Kidney epithelial cell (primary cell): ENCODE measurements at regions not wholly inside any gene's neighbourhood (a gene's known extent, or its start where the extent isn't known, plus 50 kb on each side); places are given as distances from the start of the nearest gene placed in this dataset.

Source experiments
- DNase-seq: peaks from one replicate; pipeline ENCODE4 v3.0.0-alpha.2; 2010; ENCODE audit warnings: low read depth
- H3K27me3 ChIP-seq: 2 replicates; pipeline ENCODE4 v1.6.0; 2011; ENCODE audit warnings: low read length; ENCODE audit not compliant: control insufficient read depth, insufficient read depth
- H3K36me3 ChIP-seq: 2 replicates; pipeline ENCODE4 v1.5.1; 2011; ENCODE audit warnings: low read length; ENCODE audit not compliant: control insufficient read depth, insufficient read depth
- H3K4me3 ChIP-seq: 2 replicates; pipeline ENCODE4 v1.5.1; 2011; ENCODE audit warnings: low read depth, mild to moderate bottlenecking, control low read depth, low read length
- TF ChIP-seq, protein P1 (sequence below): IDR thresholded peaks from 2 replicates; pipeline ENCODE4 v1.5.1; 2011; ENCODE audit warnings: mild to moderate bottlenecking, moderate library complexity, low read length, control low read depth, inconsistent platforms; ENCODE audit not compliant: insufficient read depth, poor library complexity, severe bottlenecking

- no peaks in the 10 kb centered on the region for H3K36me3 ChIP-seq
These were observed 219.9 kb downstream of the PRDM9 start for GRCh38 chr5:23727271-23727670.

GRCh38 chr5:23730023-23730422 lies 222.6 kb downstream of the PRDM9 start:
- Histone ChIP-seq H3K27me3 (no peaks in the 10 kb centered on the region), H3K4me3 (no peak overlapping the region), H3K36me3 (no peaks in the 10 kb centered on the region)
- TF ChIP-seq, protein P1, sequence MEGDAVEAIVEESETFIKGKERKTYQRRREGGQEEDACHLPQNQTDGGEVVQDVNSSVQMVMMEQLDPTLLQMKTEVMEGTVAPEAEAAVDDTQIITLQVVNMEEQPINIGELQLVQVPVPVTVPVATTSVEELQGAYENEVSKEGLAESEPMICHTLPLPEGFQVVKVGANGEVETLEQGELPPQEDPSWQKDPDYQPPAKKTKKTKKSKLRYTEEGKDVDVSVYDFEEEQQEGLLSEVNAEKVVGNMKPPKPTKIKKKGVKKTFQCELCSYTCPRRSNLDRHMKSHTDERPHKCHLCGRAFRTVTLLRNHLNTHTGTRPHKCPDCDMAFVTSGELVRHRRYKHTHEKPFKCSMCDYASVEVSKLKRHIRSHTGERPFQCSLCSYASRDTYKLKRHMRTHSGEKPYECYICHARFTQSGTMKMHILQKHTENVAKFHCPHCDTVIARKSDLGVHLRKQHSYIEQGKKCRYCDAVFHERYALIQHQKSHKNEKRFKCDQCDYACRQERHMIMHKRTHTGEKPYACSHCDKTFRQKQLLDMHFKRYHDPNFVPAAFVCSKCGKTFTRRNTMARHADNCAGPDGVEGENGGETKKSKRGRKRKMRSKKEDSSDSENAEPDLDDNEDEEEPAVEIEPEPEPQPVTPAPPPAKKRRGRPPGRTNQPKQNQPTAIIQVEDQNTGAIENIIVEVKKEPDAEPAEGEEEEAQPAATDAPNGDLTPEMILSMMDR = no peak
- DNase-seq = no peak

More at GRCh38 chr5:23727271-23727670, 219.9 kb downstream of the PRDM9 start:
- no peak for DNase-seq
- Histone ChIP-seq H3K27me3 (no peaks in the 10 kb centered on the region), H3K4me3 (no peak overlapping the region)
- TF ChIP-seq, protein P1 = no peak

- Histone ChIP-seq H3K4me3 (no peak overlapping the region), H3K27me3 (no peaks in the 10 kb centered on the region), H3K36me3 (no peaks in the 10 kb centered on the region)
- TF ChIP-seq, protein P1 = no peak
- no peak for DNase-seq
These were observed 232.6 kb downstream of the PRDM9 start for GRCh38 chr5:23740029-23740428.

DNA sequence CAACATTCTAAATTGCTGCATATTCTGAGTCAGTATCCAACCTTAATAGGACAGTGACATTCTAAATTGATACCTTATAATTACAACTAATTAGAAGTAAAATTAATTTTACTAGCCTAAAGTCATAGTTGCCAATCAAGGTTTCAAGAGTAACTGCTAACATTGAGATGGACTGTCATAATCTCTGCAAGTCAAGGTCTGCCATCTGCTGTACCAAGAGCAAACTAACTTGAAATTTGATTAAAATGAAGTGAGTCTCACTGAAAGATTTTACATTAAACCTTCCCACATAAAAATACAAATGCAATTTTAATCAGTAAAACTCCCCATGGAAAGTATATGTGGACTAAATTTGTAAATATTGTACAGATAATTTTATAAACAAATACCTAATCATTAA lies 235.3 kb downstream of the PRDM9 start:
- DNase-seq = no peak
- no peak overlapping the region for H3K4me3 ChIP-seq

DNA sequence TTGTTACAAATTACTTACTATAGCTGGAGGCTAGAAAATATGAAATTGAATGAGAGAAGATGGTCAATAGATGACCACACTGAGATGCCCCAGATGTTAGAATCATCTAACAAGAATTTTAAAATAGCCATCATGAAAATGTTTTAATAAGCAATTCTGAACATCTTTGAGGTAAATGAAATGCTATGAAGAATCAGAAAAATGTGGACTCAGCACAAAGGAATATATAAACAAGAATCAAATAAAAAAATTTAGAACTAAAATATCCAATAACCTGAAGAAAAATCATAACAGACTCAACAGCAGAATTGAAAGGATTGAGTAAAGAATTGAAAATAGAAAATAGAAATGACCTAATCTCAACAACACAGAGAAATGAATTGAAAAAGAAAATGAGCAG lies 248.5 kb downstream of the PRDM9 start:
- no peaks in the 10 kb centered on the region for H3K27me3 ChIP-seq
- DNase-seq = no peak
- no peak overlapping the region for H3K4me3 ChIP-seq
- TF ChIP-seq, protein P1 = no peak
- H3K36me3 ChIP-seq = no peaks in the 10 kb centered on the region

More for the DNA sequence above, 235.3 kb downstream of the PRDM9 start:
- TF ChIP-seq, protein P1 = no peak
- Histone ChIP-seq H3K36me3 (no peaks in the 10 kb centered on the region), H3K27me3 (no peaks in the 10 kb centered on the region)

DNA sequence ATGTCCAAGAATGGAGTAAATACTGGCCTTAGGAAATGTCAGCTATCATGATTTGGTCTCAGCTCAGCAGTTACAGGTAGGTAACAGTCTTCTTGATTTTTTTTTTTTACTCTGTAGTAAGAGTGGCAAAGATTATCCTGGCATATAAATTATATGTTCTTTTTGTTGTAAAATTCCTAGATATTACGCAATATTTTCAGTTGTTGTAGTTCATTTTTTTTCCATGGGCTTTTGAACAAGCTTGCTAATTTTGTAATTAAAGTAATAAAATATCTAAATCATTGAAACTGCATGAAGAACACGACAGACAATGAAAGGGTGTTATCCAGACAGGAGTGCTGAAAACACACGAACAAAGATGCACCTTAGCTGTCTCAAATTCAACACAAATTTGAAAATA lies 249.4 kb downstream of the PRDM9 start:
- Histone ChIP-seq H3K36me3 (no peaks in the 10 kb centered on the region), H3K4me3 (no peak overlapping the region), H3K27me3 (no peaks in the 10 kb centered on the region)
- DNase-seq = no peak
- TF ChIP-seq, protein P1 = no peak
